GM12878 (cell line): ENCODE measurements at regions not wholly inside any gene's neighbourhood (a gene's known extent, or its start where the extent isn't known, plus 50 kb on each side); places are given as distances from the start of the nearest gene placed in this dataset.

ENCODE experiments used
- EGR1 ChIP-seq, 2 experiments: IDR thresholded peaks; 1 replicate in 1 of 2; 2 replicates in 1 of 2; pipeline ENCODE4 v1.6.1; 2011 to 2012; ENCODE audit warnings: low read depth in 2 of 2, low read length in 2 of 2, borderline replicate concordance in 1 of 2, mild to moderate bottlenecking in 1 of 2, moderate library complexity in 1 of 2
- HDGF ChIP-seq: fragments of 450-650 bp; IDR thresholded peaks from 2 replicates; pipeline ENCODE4 v1.6.1; 2016; ENCODE audit warnings: antibody characterized with exemption
- JUND ChIP-seq: IDR thresholded peaks from 2 replicates; pipeline ENCODE4 v1.6.1; 2012; ENCODE audit warnings: low read depth, mild to moderate bottlenecking, low read length, improper control_type of control experiment, moderate library complexity
- NFXL1 ChIP-seq: fragments of 450-650 bp; IDR thresholded peaks from 2 replicates; pipeline ENCODE4 v1.6.1; 2017; ENCODE audit warnings: antibody characterized with exemption, mild to moderate bottlenecking, borderline replicate concordance
- NFYB ChIP-seq: IDR thresholded peaks from 2 replicates; pipeline ENCODE4 v1.6.1; 2011; ENCODE audit warnings: low read depth, mild to moderate bottlenecking, low read length, improper control_type of control experiment, moderate library complexity; ENCODE audit not compliant: insufficient read depth
- NR2C2 ChIP-seq: IDR thresholded peaks from 2 replicates; pipeline ENCODE4 v1.6.1; 2011; ENCODE audit warnings: borderline replicate concordance, low read depth; ENCODE audit not compliant: control insufficient read depth, insufficient read length
- RCOR1 ChIP-seq: conservative IDR thresholded peaks from 2 replicates; pipeline ENCODE4 v1.6.1; 2012; ENCODE audit warnings: low read depth, low read length, improper control_type of control experiment
- SMAD1 ChIP-seq: fragments of 450-650 bp; IDR thresholded peaks from 2 replicates; pipeline ENCODE4 v1.6.1; 2018; ENCODE audit warnings: mild to moderate bottlenecking, low read depth; ENCODE audit not compliant: partially characterized antibody
- TARDBP ChIP-seq: IDR thresholded peaks from 2 replicates; pipeline ENCODE4 v1.6.1; 2016; ENCODE audit warnings: borderline replicate concordance
- ZNF24 ChIP-seq: fragments of 450-650 bp; IDR thresholded peaks from 2 replicates; pipeline ENCODE4 v1.6.1; 2017; ENCODE audit warnings: antibody characterized with exemption, mild to moderate bottlenecking
- TF ChIP-seq, protein P1 (sequence below): fragments of 450-650 bp; IDR thresholded peaks from 2 replicates; pipeline ENCODE4 v1.6.1; 2016; ENCODE audit warnings: mild to moderate bottlenecking
- TF ChIP-seq, protein P2 (sequence below): fragments of 450-650 bp; formaldehyde crosslinking; IDR thresholded peaks from 2 replicates; pipeline ENCODE4 v1.4.0; 2022; ENCODE audit warnings: mild to moderate bottlenecking, moderate library complexity
- TF ChIP-seq, protein P3 (sequence below): fragments of 450-650 bp; IDR thresholded peaks from 2 replicates; pipeline ENCODE4 v1.6.1; 2018; ENCODE audit warnings: borderline replicate concordance, mild to moderate bottlenecking; ENCODE audit not compliant: partially characterized antibody
- TF ChIP-seq, protein P4 (sequence below): fragments of 450-650 bp; conservative IDR thresholded peaks from 2 replicates; pipeline ENCODE4 v1.6.1; 2017; ENCODE audit warnings: mild to moderate bottlenecking, moderate library complexity

DNA sequence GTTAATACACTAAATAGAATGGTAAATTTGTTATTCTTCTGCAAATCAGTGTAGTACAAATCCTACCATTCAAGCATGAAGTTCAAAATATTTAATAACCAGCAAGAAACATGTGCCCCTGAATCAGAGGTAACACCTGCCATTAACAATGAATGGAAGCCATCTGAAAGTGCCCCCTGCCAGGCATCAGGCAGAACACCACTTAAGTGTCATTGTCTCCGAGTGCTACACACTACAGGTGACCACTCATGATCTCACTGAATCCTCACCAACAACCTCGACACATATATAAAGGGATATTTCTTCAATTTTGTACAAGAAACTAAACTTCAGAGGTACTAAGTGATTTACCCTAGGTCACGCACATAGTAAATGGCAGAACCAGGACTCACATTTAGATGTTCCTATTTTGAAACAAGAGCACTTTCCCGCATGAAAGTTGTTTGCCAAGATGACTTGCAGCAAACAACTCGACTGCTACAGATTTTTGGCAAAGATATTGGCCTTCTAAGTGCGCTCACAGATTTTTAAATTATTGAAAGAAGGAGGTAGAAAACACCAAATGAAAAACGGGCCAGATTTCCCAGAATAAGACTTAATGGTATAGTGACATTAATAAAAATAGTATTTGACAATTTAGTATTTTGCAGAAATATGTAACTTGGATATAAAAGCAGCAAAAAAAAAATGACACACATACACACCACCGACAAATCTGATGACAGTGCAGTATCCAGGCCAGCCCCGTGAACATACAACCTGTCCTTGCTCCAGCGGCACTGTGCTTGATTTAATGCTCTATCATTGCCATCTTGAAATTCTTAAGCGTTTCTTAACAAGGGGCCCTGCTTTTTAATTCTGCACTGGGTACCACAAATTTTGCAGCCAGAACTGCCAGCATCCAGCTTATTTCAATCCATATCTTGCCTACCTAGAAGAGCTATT lies 274.5 kb downstream of the ALDH8A1 start (continued):
- TF ChIP-seq, protein P1, sequence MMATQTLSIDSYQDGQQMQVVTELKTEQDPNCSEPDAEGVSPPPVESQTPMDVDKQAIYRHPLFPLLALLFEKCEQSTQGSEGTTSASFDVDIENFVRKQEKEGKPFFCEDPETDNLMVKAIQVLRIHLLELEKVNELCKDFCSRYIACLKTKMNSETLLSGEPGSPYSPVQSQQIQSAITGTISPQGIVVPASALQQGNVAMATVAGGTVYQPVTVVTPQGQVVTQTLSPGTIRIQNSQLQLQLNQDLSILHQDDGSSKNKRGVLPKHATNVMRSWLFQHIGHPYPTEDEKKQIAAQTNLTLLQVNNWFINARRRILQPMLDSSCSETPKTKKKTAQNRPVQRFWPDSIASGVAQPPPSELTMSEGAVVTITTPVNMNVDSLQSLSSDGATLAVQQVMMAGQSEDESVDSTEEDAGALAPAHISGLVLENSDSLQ = no peak
- TF ChIP-seq JUND (no peak), RCOR1 (no peak), ZNF24 (no peak), SMAD1 (no peak), NFXL1 (no peak), HDGF (no peak), NFYB (no peak), TARDBP (no peak), EGR1 (IDR thresholded peaks at IDR 0.05; ENCODE audit: borderline replicate concordance in 1 of 2, low read depth in 2 of 2, low read length in 2 of 2) (no peak), NR2C2 (no peak)
- TF ChIP-seq, protein P2, sequence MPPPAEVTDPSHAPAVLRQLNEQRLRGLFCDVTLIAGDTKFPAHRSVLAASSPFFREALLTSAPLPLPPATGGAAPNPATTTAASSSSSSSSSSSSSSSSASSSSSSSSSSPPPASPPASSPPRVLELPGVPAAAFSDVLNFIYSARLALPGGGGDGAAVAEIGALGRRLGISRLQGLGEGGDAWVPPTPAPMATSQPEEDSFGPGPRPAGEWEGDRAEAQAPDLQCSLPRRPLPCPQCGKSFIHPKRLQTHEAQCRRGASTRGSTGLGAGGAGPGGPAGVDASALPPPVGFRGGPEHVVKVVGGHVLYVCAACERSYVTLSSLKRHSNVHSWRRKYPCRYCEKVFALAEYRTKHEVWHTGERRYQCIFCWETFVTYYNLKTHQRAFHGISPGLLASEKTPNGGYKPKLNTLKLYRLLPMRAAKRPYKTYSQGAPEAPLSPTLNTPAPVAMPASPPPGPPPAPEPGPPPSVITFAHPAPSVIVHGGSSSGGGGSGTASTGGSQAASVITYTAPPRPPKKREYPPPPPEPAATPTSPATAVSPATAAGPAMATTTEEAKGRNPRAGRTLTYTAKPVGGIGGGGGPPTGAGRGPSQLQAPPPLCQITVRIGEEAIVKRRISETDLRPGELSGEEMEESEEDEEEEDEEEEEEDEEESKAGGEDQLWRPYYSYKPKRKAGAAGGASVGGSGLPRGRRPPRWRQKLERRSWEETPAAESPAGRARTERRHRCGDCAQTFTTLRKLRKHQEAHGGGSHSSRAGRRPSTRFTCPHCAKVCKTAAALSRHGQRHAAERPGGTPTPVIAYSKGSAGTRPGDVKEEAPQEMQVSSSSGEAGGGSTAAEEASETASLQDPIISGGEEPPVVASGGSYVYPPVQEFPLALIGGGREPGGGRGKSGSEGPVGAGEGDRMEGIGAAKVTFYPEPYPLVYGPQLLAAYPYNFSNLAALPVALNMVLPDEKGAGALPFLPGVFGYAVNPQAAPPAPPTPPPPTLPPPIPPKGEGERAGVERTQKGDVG (CRISPR knock-in tag) = no peak
- TF ChIP-seq, protein P3, sequence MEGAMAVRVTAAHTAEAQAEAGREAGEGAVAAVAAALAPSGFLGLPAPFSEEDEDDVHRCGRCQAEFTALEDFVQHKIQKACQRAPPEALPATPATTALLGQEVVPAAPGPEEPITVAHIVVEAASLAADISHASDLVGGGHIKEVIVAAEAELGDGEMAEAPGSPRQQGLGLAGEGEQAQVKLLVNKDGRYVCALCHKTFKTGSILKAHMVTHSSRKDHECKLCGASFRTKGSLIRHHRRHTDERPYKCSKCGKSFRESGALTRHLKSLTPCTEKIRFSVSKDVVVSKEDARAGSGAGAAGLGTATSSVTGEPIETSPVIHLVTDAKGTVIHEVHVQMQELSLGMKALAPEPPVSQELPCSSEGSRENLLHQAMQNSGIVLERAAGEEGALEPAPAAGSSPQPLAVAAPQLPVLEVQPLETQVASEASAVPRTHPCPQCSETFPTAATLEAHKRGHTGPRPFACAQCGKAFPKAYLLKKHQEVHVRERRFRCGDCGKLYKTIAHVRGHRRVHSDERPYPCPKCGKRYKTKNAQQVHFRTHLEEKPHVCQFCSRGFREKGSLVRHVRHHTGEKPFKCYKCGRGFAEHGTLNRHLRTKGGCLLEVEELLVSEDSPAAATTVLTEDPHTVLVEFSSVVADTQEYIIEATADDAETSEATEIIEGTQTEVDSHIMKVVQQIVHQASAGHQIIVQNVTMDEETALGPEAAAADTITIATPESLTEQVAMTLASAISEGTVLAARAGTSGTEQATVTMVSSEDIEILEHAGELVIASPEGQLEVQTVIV = no peak
- TF ChIP-seq, protein P4, sequence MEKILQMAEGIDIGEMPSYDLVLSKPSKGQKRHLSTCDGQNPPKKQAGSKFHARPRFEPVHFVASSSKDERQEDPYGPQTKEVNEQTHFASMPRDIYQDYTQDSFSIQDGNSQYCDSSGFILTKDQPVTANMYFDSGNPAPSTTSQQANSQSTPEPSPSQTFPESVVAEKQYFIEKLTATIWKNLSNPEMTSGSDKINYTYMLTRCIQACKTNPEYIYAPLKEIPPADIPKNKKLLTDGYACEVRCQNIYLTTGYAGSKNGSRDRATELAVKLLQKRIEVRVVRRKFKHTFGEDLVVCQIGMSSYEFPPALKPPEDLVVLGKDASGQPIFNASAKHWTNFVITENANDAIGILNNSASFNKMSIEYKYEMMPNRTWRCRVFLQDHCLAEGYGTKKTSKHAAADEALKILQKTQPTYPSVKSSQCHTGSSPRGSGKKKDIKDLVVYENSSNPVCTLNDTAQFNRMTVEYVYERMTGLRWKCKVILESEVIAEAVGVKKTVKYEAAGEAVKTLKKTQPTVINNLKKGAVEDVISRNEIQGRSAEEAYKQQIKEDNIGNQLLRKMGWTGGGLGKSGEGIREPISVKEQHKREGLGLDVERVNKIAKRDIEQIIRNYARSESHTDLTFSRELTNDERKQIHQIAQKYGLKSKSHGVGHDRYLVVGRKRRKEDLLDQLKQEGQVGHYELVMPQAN = no peak
